Mucosa of stomach (tissue), 1 donor: ENCODE measurements at regions not wholly inside any gene's neighbourhood (a gene's known extent, or its start where the extent isn't known, plus 50 kb on each side); places are given as distances from the start of the nearest gene placed in this dataset.

Experiments used
- H3K27me3 ChIP-seq: one replicate; pipeline ENCODE4 v1.7.0; 2013; ENCODE audit warnings: mild to moderate bottlenecking, low read length; ENCODE audit not compliant: control insufficient read depth, insufficient read depth
- H3K36me3 ChIP-seq: one replicate; pipeline ENCODE4 v1.7.0; 2013; ENCODE audit warnings: low read length; ENCODE audit not compliant: control insufficient read depth, insufficient read depth
- H3K4me1 ChIP-seq: one replicate; pipeline ENCODE4 v1.7.0; 2013; ENCODE audit warnings: mild to moderate bottlenecking, low read length; ENCODE audit not compliant: control insufficient read depth, insufficient read depth
- H3K4me3 ChIP-seq: one replicate; pipeline ENCODE4 v1.7.0; 2013; ENCODE audit warnings: low read length
- H3K9ac ChIP-seq: one replicate; pipeline ENCODE4 v1.7.0; 2013; ENCODE audit warnings: mild to moderate bottlenecking, low read length, moderate library complexity
- H3K9me3 ChIP-seq: one replicate; pipeline ENCODE4 v1.7.0; 2013; ENCODE audit warnings: mild to moderate bottlenecking, low read length, moderate library complexity; ENCODE audit not compliant: control insufficient read depth
- donor health status: Pancreatic carcinoma.

- Histone ChIP-seq H3K36me3 (no peaks in the 10 kb centered on the region), H3K27me3 (no peaks in the 10 kb centered on the region), H3K9me3 (no peaks in the 10 kb centered on the region), H3K4me1 (no peaks in the 10 kb centered on the region), H3K9ac (no peak overlapping the region), H3K4me3 (no peak overlapping the region)
Measured at GRCh38 chr9:105087910-105088898, 156.2 kb upstream of the SLC44A1 start.

DNA sequence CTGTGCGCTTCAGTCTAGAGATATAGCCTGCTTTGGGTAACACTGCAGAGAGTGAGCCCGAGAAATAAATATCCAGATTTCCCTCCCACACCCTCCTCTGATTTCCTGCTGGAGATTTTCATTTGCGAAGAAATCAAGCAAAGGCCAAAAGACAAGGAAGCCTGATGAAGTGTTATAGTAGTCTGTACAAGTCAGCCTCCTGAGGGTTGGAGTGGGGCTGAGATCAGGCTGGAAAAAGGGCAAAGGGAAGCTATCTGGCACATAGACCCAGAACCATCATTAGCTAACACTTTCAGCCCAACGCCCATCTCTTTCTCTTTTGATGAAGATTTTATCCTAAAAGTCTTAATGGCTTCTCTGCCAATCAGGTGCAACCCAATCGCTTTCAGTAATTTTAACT is 154.6 kb upstream of the SLC44A1 start:
- H3K4me1 ChIP-seq: no peaks in the 10 kb centered on the region
- H3K36me3 ChIP-seq: no peaks in the 10 kb centered on the region
- no peaks in the 10 kb centered on the region for H3K9me3 ChIP-seq
- H3K9ac ChIP-seq: no peak overlapping the region
- no peak overlapping the region for H3K4me3 ChIP-seq
- no peaks in the 10 kb centered on the region for H3K27me3 ChIP-seq

DNA sequence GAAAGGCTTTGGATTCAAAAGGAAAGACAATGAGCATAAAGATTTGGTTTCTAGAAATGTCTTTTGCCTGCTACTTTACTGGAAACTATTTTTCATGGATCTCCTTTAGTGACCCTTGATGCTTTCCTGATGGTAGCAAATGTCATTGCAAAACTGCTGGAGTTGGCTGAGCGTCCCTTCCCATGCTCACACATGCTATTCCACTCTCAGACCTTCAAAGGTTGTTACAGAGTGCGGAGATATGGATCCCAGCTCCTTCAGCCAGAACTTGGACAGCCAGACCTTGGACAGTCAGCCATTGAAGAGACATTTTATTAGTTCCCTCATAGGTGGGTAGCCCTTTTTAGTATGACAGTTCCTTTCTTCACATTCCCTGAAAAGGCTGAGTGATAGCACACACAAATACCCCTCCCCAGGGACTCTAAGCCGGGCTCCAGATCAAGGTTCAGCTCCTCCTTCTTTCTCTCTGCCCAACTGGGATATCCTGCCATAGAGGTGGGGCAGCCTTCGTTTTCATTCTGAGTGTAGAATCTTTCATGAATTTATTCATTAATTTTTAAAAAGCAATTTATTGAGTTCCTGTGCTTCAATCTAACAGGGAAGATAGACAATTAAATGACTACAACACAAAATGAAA is 153.3 kb upstream of the SLC44A1 start:
- no peak overlapping the region for H3K4me3 ChIP-seq
- no peaks in the 10 kb centered on the region for H3K9me3 ChIP-seq

GRCh38 chr9:105093685-105094084 is 150.8 kb upstream of the SLC44A1 start:
- Histone ChIP-seq H3K36me3 (no peaks in the 10 kb centered on the region), H3K4me1 (no peaks in the 10 kb centered on the region), H3K4me3 (no peak overlapping the region), H3K9ac (no peak overlapping the region), H3K27me3 (no peaks in the 10 kb centered on the region), H3K9me3 (no peaks in the 10 kb centered on the region)

More for the DNA sequence above, 153.3 kb upstream of the SLC44A1 start:
- Histone ChIP-seq H3K9ac (no peak overlapping the region), H3K4me1 (no peaks in the 10 kb centered on the region), H3K27me3 (no peaks in the 10 kb centered on the region), H3K36me3 (no peaks in the 10 kb centered on the region)

DNA sequence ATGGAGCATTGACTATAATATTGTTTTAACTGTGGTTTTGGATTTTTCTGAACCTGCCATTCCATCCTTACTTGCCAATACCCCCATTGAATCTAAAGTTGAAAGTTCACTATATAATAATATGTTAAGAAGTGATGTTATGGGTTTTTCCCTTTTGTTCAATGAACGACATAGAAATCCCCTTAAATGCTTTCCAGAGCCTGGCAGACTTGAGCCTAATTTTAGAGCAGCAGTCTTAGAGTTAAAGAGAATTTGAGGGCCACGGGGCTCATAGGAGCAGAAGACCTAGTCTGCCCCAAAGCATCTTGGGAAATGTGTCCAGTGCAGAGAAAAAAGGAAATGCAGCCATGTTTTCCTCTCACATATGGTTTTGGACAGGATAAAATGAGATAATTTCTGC is 146.1 kb upstream of the SLC44A1 start:
- Histone ChIP-seq H3K9ac (no peak overlapping the region), H3K36me3 (no peaks in the 10 kb centered on the region), H3K4me1 (no peaks in the 10 kb centered on the region), H3K9me3 (no peaks in the 10 kb centered on the region), H3K4me3 (no peak overlapping the region), H3K27me3 (no peaks in the 10 kb centered on the region)

DNA sequence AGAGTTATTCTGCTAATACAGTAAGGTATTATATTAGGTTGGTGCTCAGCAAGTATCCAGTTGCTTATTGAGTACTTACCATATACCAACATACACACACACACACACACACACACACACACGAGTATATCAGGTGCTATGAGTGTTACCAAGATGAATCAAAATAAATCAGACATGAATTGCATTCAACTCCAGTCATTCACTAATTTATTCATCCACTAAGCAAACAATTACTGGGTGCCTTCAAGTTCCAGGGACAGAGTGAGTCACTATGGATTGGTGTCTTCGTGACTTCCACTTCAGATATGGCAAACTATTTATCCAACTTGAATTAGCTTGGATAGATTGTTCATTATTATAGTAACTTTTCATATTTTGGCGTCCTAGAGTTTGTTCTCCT is 140.7 kb upstream of the SLC44A1 start:
- Histone ChIP-seq H3K9ac (no peak overlapping the region), H3K4me3 (no peak overlapping the region), H3K9me3 (no peaks in the 10 kb centered on the region), H3K4me1 (no peaks in the 10 kb centered on the region), H3K36me3 (no peaks in the 10 kb centered on the region), H3K27me3 (no peaks in the 10 kb centered on the region)

DNA sequence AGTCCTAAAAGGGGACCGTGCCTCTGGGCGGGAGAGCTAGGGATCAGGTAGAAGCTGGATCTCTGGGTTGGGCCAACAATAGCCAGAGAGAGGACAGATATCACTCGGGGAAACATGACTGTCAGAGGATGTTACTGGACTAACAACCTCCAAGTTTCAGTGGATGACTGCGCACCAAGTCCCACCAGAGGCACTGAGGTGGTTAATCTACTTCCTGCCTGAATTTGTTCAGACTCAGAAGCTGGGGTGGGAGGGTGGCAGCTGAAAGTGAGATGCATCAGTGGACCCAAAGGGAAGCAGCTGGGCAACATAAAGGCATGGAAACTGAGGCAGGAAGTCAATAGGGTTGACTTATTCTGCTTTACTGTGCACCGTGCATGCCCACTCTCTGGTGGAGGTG is 130.1 kb upstream of the SLC44A1 start:
- Histone ChIP-seq H3K27me3 (no peaks in the 10 kb centered on the region), H3K9ac (no peak overlapping the region), H3K36me3 (no peaks in the 10 kb centered on the region), H3K9me3 (no peaks in the 10 kb centered on the region), H3K4me1 (no peaks in the 10 kb centered on the region), H3K4me3 (no peak overlapping the region)

- H3K9ac ChIP-seq: no peak overlapping the region
- H3K4me1 ChIP-seq: no peaks in the 10 kb centered on the region
- H3K4me3 ChIP-seq: no peak overlapping the region
- H3K27me3 ChIP-seq: no peaks in the 10 kb centered on the region
- no peaks in the 10 kb centered on the region for H3K9me3 ChIP-seq
- H3K36me3 ChIP-seq: no peaks in the 10 kb centered on the region
Measured at GRCh38 chr9:105114964-105115728, 129.3 kb upstream of the SLC44A1 start.

GRCh38 chr9:105116052-105116868 is 128.2 kb upstream of the SLC44A1 start:
- no peaks in the 10 kb centered on the region for H3K36me3 ChIP-seq
- H3K27me3 ChIP-seq: no peaks in the 10 kb centered on the region
- no peak overlapping the region for H3K9ac ChIP-seq
- H3K4me1 ChIP-seq: no peaks in the 10 kb centered on the region
- H3K9me3 ChIP-seq: no peaks in the 10 kb centered on the region
- H3K4me3 ChIP-seq: no peak overlapping the region

DNA sequence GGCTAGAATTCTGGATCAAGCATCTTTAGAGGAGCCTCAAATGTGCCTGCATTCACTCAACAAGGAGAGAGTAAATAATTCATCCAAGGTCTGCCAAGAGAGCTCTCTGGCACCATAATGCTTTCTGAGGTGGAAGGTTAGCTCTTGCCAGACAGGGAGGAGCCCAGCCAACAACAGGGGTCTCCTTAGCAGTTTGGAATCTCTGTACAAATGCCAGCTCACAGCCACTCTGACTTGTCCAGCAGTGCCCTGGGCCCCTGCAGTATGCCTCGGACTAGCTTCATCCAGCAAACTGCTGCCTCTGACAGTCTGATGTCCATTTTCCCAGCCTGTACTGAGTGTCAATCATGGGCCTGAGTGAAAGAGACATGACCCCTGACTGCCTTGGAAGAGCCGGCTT is 127.2 kb upstream of the SLC44A1 start:
- Histone ChIP-seq H3K4me3 (no peak overlapping the region), H3K9ac (no peak overlapping the region), H3K36me3 (no peaks in the 10 kb centered on the region), H3K27me3 (no peaks in the 10 kb centered on the region), H3K9me3 (no peaks in the 10 kb centered on the region), H3K4me1 (no peaks in the 10 kb centered on the region)

DNA sequence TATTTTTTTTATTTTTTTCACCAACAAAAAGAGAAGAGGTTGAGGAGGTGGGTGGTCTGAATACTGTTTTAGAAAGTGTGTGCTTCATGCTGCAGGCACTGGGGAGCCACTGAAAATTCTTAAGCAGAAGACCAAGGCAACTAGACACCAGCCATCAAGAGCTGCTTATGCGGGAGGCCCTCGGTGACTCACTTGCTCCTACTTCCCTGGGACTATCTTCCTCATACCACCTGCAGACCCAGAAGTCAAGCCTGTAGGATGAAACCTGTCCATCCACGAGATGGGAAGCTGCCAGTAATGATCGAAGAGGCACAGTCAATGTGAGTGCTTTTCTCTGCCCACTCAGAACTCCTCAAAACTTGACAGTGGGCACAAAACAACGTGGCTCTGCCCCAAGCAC is 125.8 kb upstream of the SLC44A1 start:
- Histone ChIP-seq H3K4me3 (no peak overlapping the region), H3K27me3 (no peaks in the 10 kb centered on the region), H3K9me3 (no peaks in the 10 kb centered on the region), H3K9ac (no peak overlapping the region), H3K36me3 (no peaks in the 10 kb centered on the region), H3K4me1 (no peaks in the 10 kb centered on the region)
